Stimulated activated CD8-positive, alpha-beta memory T cell treated with anti-CD3 and anti-CD28 coated beads, Interleukin-2, amount 100 ng/mL, for 48 hours (primary cell): ENCODE measurements at regions not wholly inside any gene's neighbourhood (a gene's known extent, or its start where the extent isn't known, plus 50 kb on each side); places are given as distances from the start of the nearest gene placed in this dataset.

Source experiments
- DNase-seq, 2 donors: peaks; one replicate each; pipeline ENCODE4 v3.0.0-alpha.2; 2020; ENCODE audit warnings: low read depth in 2 of 2

DNA sequence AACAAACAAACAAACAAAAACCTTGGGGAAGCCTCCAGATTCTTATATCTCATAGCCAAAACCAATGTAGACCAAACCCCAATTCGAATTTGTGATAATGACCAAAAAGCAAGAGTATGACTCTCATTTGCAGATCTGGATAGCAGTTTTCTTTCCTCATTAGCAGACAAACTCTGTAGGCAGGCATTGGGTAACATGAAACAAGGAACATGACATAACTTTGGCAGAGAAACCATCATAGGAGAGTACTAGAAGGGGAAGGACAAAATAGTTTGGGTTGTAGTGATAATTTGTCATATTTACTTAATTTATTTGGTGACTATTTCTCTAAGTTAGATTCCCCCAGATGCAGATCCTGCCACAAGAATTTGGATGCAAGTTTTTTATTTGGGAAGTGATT is 187.8 kb downstream of the MID1IP1 start:
- DNase-seq, result no peak

DNA sequence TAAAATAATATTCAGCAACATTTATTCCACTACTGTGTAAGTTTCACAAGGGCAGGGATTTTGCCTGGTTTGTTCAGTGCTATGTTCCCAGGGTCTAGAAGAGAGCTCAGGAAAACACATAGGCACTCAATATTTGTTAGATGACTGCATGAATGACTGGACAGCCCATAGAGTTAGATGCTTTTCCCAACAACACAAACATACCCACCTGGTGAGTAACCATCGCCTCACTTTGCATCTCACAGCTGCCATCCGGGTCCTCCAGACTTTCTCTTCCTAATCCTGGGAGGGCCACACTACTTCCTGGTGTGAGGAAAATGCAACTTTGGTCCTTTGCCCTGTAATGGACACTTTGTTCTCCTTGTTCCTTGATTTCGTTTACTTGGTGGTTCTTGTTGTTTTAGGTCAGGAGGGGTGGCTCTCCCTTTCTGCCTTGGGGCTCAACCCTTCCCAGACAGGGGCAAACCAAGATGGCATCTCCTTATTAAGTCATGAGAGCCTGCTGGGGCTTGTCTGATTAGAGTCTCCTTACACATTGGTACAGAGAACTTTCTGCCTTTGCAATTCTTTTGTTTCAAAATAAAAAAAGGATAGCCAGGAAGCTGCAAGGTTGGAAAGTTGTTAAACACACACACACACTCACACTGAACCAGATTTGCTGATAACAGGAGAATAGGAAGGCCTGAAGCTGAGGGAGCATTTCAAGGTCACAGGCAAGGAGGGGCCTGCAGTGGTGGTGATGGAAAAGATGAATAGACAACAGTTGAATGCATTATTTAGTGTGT is 190.6 kb downstream of the MID1IP1 start:
- DNase-seq, result no peak

GRCh38 chrX:38992441-38993096 is 191.3 kb downstream of the MID1IP1 start:
- DNase-seq, result no peak

DNA sequence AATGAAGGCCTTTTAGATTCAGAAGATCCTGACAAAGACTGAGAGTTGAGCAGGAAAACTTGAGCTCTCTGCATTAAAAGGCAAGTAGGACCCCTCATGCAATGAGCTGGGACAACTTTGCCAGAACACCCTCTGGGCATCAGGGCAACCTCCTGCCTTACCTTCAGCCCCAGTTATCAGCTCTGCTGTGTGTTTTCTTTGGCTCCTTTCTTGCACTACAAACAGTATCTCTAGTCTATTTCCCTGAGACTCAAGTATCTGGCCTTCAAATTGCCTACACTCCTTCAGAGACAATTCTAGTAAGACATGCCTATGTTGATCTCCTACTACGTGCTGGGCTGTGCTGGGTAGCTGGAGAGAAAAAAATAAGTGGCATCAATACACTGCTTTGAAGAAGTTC is 192.2 kb downstream of the MID1IP1 start:
- no peak for DNase-seq

GRCh38 chrX:38999099-38999498 is 197.8 kb downstream of the MID1IP1 start:
- no peak for DNase-seq

DNA sequence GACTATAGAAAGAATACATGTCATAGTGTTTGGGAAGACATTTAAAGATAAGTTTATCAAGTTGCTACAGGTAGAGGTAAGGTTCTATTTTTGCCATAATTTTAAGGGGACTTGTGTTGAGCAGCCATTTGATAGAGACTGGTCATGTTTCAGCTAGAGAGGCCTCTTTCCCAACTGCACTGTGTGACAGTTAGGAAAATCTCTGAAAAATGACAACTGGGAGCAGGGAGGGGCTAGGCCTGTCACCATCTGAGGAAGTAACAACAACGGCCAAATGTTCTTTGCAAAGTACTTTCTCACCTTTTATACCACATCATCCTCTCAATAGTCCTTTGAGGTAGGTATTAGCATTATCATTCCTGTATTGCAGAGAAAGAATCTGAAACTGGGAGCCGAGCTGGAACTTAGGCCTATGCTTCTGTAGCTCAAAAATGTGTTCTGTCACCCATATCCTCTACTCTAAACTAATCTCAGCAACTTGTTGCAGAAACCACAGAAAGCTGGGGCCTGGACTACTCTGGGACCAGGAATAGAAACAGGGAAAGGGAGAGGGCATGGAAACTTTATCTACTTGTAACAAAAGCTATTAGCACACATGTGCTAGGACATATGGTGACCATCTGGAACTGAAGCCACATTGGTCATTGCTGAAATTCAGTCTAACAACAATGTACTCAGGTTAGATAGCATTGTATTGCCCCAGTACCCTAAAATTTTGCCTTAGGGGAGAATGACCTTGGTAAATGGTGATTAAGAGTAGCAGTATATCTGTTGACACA is 198.9 kb downstream of the MID1IP1 start:
- no peak for DNase-seq

DNA sequence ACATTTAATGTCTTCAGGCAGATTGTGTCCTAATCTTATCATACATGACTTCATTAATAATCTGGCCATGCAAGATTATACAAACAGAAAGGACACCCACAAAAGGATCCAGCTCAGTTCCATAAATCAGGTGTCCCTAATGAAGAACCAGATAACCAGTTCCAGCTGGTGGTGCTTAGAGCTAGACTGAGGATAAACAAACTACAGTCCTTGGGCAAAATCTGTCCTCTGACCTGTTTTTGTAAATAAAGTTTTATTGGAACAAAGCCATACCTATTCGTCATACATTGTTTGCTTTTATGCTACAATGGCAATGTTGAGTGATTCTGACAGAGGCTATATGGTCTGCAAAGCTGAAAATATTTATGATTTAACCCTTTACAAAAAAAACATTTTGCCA is 199.5 kb downstream of the MID1IP1 start:
- no peak for DNase-seq

- DNase-seq, result no peak
Measured at GRCh38 chrX:39002466-39002865, 201.2 kb downstream of the MID1IP1 start.

GRCh38 chrX:39008549-39008948 is 207.3 kb downstream of the MID1IP1 start:
- no peak for DNase-seq

- no peak for DNase-seq
Measured at GRCh38 chrX:39011454-39012221, 210.4 kb downstream of the MID1IP1 start.

DNA sequence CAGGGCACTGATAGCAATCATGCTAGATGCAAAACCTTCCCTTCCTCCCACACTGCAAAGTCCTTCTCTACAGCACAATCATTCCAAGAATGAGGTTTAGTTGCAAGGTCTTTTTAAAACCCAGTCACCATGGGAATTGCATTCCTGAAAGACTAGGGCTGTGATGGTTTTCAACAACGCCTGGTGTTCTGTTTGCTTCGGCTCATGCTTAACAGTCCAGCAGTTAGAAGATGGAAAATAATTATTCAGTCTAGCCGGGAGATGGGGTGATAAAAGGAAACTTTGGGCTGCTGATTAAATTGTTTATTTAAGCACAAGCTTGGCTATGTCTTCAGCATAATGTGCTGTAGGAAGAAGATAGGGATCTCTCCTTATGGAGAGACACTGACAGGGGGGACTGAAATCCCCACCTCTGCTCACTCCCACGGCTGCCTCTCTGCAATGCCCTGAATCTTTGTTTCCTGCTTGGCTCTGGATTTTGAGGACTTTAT is 211.4 kb downstream of the MID1IP1 start:
- no peak for DNase-seq

- no peak for DNase-seq
Measured at GRCh38 chrX:39016556-39016955, 215.3 kb downstream of the MID1IP1 start.

DNA sequence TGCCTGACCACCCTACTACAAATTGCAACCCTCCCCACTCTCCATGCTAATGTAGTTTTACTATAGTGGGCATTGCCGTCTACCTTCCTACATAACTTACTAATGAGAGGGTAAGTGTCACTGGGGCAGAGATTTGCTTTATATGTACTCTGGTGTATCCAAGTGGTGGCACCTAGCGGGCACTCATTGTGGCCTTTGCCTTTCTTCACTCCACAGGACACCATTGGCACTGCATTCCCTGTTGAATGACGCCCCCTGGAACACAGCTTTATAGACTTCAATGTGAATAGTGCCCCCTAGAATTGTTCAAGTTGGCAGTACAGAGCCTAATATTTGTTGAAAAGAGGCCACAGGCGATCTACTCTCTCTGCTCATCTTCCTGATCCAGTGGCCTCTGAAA is 215.8 kb downstream of the MID1IP1 start:
- no peak for DNase-seq

- no peak for DNase-seq
Measured at GRCh38 chrX:39017716-39018115, 216.5 kb downstream of the MID1IP1 start.

DNA sequence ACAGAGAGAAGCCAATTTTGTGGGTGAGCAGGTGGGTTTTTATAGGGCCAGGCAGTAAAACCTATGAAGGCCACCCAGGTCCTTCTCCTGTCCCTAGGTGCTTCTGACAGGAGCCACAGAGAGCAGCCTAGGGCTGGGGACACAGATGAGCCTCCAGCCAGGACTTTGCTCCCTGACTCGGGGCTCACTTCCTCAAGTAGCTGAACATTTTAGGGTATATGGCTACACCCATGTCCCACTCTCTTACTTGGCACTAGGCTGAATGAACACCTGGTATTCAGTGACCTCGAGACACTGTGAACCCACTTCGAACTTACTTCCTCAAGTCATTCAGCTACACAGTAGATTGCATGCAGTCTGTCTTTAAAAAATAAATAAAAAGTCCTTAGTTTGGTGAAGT is 217.3 kb downstream of the MID1IP1 start:
- no peak for DNase-seq

- DNase-seq, result no peak
Measured at GRCh38 chrX:39019056-39019455, 217.8 kb downstream of the MID1IP1 start.

DNA sequence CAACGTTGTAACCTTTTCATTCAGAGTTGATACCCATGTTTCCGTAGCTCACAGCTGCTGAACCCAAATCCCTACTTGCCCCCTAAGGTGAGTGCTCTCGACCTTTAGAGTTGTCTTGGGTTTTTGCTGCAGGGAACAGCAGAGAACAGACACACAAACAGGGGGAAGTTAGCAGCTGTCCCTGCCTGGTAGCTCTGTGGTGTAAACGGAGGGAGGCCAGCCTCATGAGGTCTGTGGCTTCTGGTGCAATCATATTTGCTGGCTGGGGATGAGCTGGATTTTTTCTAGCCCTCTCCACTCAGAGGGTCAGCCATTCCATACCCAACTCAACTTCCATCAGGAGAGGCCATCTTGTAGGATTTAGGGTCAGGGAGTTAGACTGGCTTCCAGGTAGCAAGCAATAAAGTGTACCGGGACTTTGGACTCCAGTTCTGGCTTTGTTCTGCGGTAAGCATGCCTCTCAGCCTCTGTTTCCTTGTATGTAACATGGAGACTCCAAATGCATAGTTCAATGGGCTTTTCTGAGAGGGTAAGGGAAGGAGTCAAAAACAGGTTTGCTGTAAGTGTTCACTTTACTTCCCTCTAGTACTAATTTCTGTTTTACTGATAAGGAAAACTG is 218.9 kb downstream of the MID1IP1 start:
- DNase-seq, result no peak

DNA sequence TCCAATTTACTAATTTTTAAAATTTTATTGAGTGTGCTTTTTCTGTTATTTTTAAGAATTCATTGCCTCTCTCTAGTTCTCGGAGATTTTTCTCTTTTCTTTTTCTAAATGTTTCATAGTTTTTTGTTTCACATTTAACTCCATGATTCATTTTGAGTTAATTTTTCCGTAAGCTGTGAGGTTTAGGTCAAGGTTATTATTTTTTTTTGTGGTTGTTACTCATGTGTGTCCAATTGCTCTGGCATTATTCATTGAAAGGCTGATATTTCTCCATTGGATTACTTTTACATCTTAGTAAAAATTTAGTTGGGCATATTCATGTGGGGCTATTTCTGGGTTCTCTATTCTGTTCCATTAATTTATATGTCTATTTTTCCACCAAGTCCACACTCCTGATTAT is 220.8 kb downstream of the MID1IP1 start:
- DNase-seq, result no peak

DNA sequence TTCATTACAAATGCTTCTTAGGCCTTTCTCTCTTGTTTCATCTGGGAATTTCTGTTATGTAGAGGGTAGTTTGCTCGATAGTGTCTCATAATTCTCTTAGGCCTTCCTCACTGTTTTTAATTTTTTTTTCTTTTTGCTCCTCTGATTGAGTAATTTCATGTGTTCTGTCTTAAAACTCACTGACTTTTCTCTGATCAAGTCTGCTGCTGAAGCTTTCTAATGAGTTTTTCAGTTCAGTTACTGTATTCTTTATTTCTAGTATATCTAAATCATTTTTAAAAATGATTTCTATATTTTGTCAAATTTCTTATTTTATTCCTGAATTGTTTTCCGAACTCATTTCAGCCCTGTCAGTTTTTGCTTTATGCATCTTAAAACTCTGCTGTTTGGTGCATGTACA is 228.0 kb downstream of the MID1IP1 start:
- DNase-seq, result no peak

DNA sequence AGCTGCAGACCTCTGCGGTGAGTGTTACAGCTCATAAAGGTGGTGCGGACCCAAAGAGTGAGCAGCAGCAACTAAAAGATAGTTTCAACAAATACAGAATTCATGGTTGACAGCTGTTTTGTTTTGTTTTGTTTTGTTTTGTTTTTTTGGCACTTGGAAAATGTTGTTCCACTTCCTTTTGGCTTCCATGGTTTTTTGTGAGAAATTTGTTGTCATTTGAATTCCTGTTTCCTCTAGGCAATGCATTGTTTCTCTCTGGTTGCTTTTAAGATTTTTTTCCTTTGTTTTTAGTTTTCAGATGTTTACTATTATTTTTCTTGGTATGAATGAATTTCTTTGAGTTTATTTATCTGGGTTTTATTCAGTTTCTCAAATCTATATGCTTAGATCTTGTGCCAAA is 229.4 kb downstream of the MID1IP1 start:
- no peak for DNase-seq

GRCh38 chrX:39039890-39040289 is 238.6 kb downstream of the MID1IP1 start:
- DNase-seq, result no peak
